HFFc6 (cell line): ENCODE measurements at regions not wholly inside any gene's neighbourhood (a gene's known extent, or its start where the extent isn't known, plus 50 kb on each side); places are given as distances from the start of the nearest gene placed in this dataset.

Experiments
- DNase-seq: peaks from one replicate; pipeline ENCODE4 v3.0.0-alpha.2; 2018
- H3K27ac Mint-ChIP-seq: 2 replicates; pipeline ENCODE4 v1.8.0; 2020; ENCODE audit warnings: mild to moderate bottlenecking, mixed read lengths
- H3K27me3 Mint-ChIP-seq: 2 replicates; pipeline ENCODE4 v1.8.0; 2021; ENCODE audit warnings: mild to moderate bottlenecking, moderate library complexity, mixed read lengths; ENCODE audit not compliant: insufficient read depth
- H3K36me3 Mint-ChIP-seq: 2 replicates; pipeline ENCODE4 v1.8.0; 2021; ENCODE audit warnings: low read depth, mixed read lengths
- H3K4me1 Mint-ChIP-seq: 2 replicates; pipeline ENCODE4 v1.8.0; 2020; ENCODE audit warnings: low read depth, mixed read lengths
- H3K4me3 Mint-ChIP-seq: 2 replicates; pipeline ENCODE4 v1.8.0; 2020; ENCODE audit warnings: mild to moderate bottlenecking, moderate library complexity, mixed read lengths
- H3K9me3 Mint-ChIP-seq: 2 replicates; pipeline ENCODE4 v1.8.0; 2020; ENCODE audit warnings: mild to moderate bottlenecking, mixed read lengths
- CTCF ChIP-seq: fragments of 200-600 bp; sonication (generic); IDR thresholded peaks from 2 replicates; pipeline ENCODE4 v1.5.0; 2021; ENCODE audit warnings: antibody characterized with exemption, mild to moderate bottlenecking

GRCh38 chrX:25665431-25665830, 472.7 kb upstream of the MAGEB18 start:
- Mint-ChIP-seq H3K4me3 (no peak overlapping the region), H3K9me3 (no peaks in the 10 kb centered on the region), H3K36me3 (no peaks in the 10 kb centered on the region), H3K27me3 (no peaks in the 10 kb centered on the region), H3K4me1 (no peaks in the 10 kb centered on the region), H3K27ac (no peak overlapping the region)
- no peak for DNase-seq
- no peak for TF ChIP-seq CTCF

GRCh38 chrX:25667681-25668080, 470.5 kb upstream of the MAGEB18 start:
- Mint-ChIP-seq H3K4me3 (no peak overlapping the region), H3K9me3 (no peaks in the 10 kb centered on the region; the same call in 1 of the 2 replicates), H3K4me1 (no peaks in the 10 kb centered on the region), H3K27ac (no peak overlapping the region), H3K36me3 (no peaks in the 10 kb centered on the region), H3K27me3 (no peaks in the 10 kb centered on the region)
- no peak for DNase-seq
- TF ChIP-seq CTCF, result no peak

GRCh38 chrX:25674776-25675175, 463.4 kb upstream of the MAGEB18 start:
- TF ChIP-seq CTCF, result no peak
- H3K27me3 Mint-ChIP-seq, result no peaks in the 10 kb centered on the region
- H3K27ac Mint-ChIP-seq, result no peak overlapping the region
- H3K9me3 Mint-ChIP-seq, result no peaks in the 10 kb centered on the region; the same call in 1 of the 2 replicates
- no peak overlapping the region for H3K4me3 Mint-ChIP-seq
- no peaks in the 10 kb centered on the region for H3K4me1 Mint-ChIP-seq
- DNase-seq, result no peak
- H3K36me3 Mint-ChIP-seq, result no peaks in the 10 kb centered on the region

GRCh38 chrX:25701876-25702275, 436.3 kb upstream of the MAGEB18 start:
- H3K4me3 Mint-ChIP-seq, result no peak overlapping the region
- DNase-seq, result no peak
- H3K27ac Mint-ChIP-seq, result no peak overlapping the region
- no peaks in the 10 kb centered on the region for H3K36me3 Mint-ChIP-seq
- H3K27me3 Mint-ChIP-seq, result no peaks in the 10 kb centered on the region
- peaks cover 20% of the 10 kb centered on the region for H3K9me3 Mint-ChIP-seq
- TF ChIP-seq CTCF, result no peak
- H3K4me1 Mint-ChIP-seq, result no peaks in the 10 kb centered on the region

- DNase-seq, result no peak
- TF ChIP-seq CTCF, result no peak
- H3K4me3 Mint-ChIP-seq, result no peak overlapping the region
- H3K4me1 Mint-ChIP-seq, result no peaks in the 10 kb centered on the region
- H3K27me3 Mint-ChIP-seq, result no peaks in the 10 kb centered on the region
- H3K9me3 Mint-ChIP-seq, result no peaks in the 10 kb centered on the region
- H3K36me3 Mint-ChIP-seq, result no peaks in the 10 kb centered on the region
- no peak overlapping the region for H3K27ac Mint-ChIP-seq
These were observed 421.0 kb upstream of the MAGEB18 start for GRCh38 chrX:25717122-25717521.

- Mint-ChIP-seq H3K36me3 (no peaks in the 10 kb centered on the region), H3K4me1 (no peaks in the 10 kb centered on the region), H3K27ac (no peak overlapping the region), H3K9me3 (peaks cover 4% of the 10 kb centered on the region; the same call in 1 of the 2 replicates), H3K4me3 (no peak overlapping the region), H3K27me3 (no peaks in the 10 kb centered on the region)
- DNase-seq, result no peak
- TF ChIP-seq CTCF, result peak; percentile 11; the same call in 1 of the 2 replicates
These were observed 416.6 kb upstream of the MAGEB18 start for GRCh38 chrX:25721564-25721963.
